ENCODE measurements at regions not wholly inside any gene's neighbourhood (a gene's known extent, or its start where the extent isn't known, plus 50 kb on each side); places are given as distances from the start of the nearest gene placed in this dataset.

- no peaks in the 10 kb centered on the region for H3K9me3 ChIP-seq
These were observed 138.5 kb upstream of the FREM1 start for GRCh38 chr9:15048772-15049171.

GRCh38 chr9:15047028-15047551 is 136.9 kb upstream of the FREM1 start:
- H3K4me3 ChIP-seq = no peak overlapping the region
- DNase-seq = no peak
- TF ChIP-seq POLR2A (IDR thresholded peaks at IDR 0.05) (no peak), POLR2AphosphoS5 (IDR thresholded peaks at IDR 0.05) (no peak), EP300 (IDR thresholded peaks at IDR 0.05) (no peak)
- TF ChIP-seq, protein P1, sequence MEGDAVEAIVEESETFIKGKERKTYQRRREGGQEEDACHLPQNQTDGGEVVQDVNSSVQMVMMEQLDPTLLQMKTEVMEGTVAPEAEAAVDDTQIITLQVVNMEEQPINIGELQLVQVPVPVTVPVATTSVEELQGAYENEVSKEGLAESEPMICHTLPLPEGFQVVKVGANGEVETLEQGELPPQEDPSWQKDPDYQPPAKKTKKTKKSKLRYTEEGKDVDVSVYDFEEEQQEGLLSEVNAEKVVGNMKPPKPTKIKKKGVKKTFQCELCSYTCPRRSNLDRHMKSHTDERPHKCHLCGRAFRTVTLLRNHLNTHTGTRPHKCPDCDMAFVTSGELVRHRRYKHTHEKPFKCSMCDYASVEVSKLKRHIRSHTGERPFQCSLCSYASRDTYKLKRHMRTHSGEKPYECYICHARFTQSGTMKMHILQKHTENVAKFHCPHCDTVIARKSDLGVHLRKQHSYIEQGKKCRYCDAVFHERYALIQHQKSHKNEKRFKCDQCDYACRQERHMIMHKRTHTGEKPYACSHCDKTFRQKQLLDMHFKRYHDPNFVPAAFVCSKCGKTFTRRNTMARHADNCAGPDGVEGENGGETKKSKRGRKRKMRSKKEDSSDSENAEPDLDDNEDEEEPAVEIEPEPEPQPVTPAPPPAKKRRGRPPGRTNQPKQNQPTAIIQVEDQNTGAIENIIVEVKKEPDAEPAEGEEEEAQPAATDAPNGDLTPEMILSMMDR (IDR thresholded peaks at IDR 0.05) = no peak
- no peaks in the 10 kb centered on the region for H3K27me3 ChIP-seq
- no peaks in the 10 kb centered on the region for H3K9me3 ChIP-seq
- H3K4me1 ChIP-seq = no peaks in the 10 kb centered on the region
- H3K27ac ChIP-seq = no peak overlapping the region
- 82 to 90% methylated on average over 5 of the region's 5 CpGs for WGBS, 2 donors
- intact Hi-C loops (cut with DNase I) = no loop called here
- no peaks in the 10 kb centered on the region for H3K36me3 ChIP-seq

More at GRCh38 chr9:15048772-15049171, 138.5 kb upstream of the FREM1 start:
- no peak overlapping the region for H3K27ac ChIP-seq
- H3K4me1 ChIP-seq = no peaks in the 10 kb centered on the region
- no peaks in the 10 kb centered on the region for H3K27me3 ChIP-seq
- WGBS, 2 donors = 41 to 80% methylated on average over 1 of the region's 1 CpG
- no peaks in the 10 kb centered on the region for H3K36me3 ChIP-seq
- DNase-seq = no peak
- H3K4me3 ChIP-seq = no peak overlapping the region
- TF ChIP-seq EP300 (IDR thresholded peaks at IDR 0.05) = no peak
- TF ChIP-seq, protein P1 (IDR thresholded peaks at IDR 0.05) = no peak
- TF ChIP-seq POLR2AphosphoS5 (IDR thresholded peaks at IDR 0.05) = no peak
- no peak for TF ChIP-seq POLR2A (IDR thresholded peaks at IDR 0.05)
- intact Hi-C loops (cut with DNase I) = no loop called here

DNA sequence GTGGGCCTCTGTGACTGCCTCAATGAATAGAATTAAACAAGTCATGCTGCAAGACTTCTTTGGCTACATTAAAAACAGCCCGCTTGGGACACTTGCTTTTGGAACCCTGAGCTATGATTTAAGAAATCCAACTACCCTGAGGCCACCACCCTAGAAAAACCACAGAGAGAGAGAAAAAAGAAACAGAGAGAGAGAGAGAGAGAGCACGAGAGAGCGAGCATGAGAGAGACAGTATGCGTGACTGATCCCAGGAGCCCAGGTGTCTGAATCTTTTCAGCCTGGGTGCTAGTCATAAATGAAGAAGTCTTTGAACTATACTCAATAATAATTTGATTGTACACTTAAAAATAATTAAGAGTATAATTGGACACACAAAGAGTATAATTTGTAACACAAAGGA is 123.1 kb upstream of the FREM1 start:
- H3K27me3 ChIP-seq = no peaks in the 10 kb centered on the region
- no peak overlapping the region for H3K27ac ChIP-seq
- intact Hi-C loops (cut with DNase I) = no loop called here
- H3K9me3 ChIP-seq = no peaks in the 10 kb centered on the region
- H3K36me3 ChIP-seq = no peaks in the 10 kb centered on the region
- H3K4me3 ChIP-seq = no peak overlapping the region
- H3K4me1 ChIP-seq = no peaks in the 10 kb centered on the region
- 95 to 97% methylated on average over 4 of the region's 4 CpGs for WGBS, 2 donors
- no peak for DNase-seq
- no peak for TF ChIP-seq POLR2A (IDR thresholded peaks at IDR 0.05)
- TF ChIP-seq, protein P1 (IDR thresholded peaks at IDR 0.05) = no peak
- TF ChIP-seq POLR2AphosphoS5 (IDR thresholded peaks at IDR 0.05) = no peak
- no peak for TF ChIP-seq EP300 (IDR thresholded peaks at IDR 0.05)

GRCh38 chr9:15032860-15033259 is 122.6 kb upstream of the FREM1 start:
- intact Hi-C loops (cut with DNase I) = no loop called here
- no peak for DNase-seq
- no peak for TF ChIP-seq POLR2AphosphoS5 (IDR thresholded peaks at IDR 0.05)
- TF ChIP-seq POLR2A (IDR thresholded peaks at IDR 0.05) = no peak
- TF ChIP-seq, protein P1 (IDR thresholded peaks at IDR 0.05) = no peak
- TF ChIP-seq EP300 (IDR thresholded peaks at IDR 0.05) = no peak
- H3K4me1 ChIP-seq = no peaks in the 10 kb centered on the region
- H3K36me3 ChIP-seq = no peaks in the 10 kb centered on the region
- no peaks in the 10 kb centered on the region for H3K9me3 ChIP-seq
- no peak overlapping the region for H3K4me3 ChIP-seq
- 96 to 97% methylated on average over 1 of the region's 1 CpG for WGBS, 2 donors
- H3K27me3 ChIP-seq = no peaks in the 10 kb centered on the region
- no peak overlapping the region for H3K27ac ChIP-seq

DNA sequence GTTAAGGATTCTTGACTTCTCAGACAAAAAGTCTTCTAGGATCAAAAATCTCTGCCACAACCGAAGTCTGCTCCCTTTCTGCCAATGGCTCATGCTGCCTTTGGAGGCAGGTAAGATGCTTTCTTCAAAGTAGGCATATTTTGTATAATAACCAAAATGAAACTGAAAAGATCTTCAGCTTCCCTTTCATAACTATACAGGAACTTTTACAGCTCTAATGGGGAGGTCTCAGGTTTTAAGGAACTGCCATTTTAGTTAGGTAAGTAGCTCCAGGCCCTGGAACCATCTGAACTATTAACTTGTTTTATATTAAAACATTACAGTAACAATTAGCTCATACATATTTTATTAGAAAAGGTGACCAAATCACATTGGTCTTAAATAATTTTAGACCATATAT is 110.9 kb upstream of the FREM1 start:
- Histone ChIP-seq H3K4me1 (no peaks in the 10 kb centered on the region), H3K27me3 (no peaks in the 10 kb centered on the region), H3K27ac (no peak overlapping the region), H3K36me3 (no peaks in the 10 kb centered on the region), H3K4me3 (no peak overlapping the region), H3K9me3 (no peaks in the 10 kb centered on the region)
- no peak for DNase-seq
- intact Hi-C loops (cut with DNase I) = no loop called here
- 77 to 78% methylated on average over 1 of the region's 1 CpG for WGBS, 2 donors
- no peak for TF ChIP-seq EP300 (IDR thresholded peaks at IDR 0.05)
- no peak for TF ChIP-seq POLR2AphosphoS5 (IDR thresholded peaks at IDR 0.05)
- TF ChIP-seq, protein P1 (IDR thresholded peaks at IDR 0.05) = no peak
- no peak for TF ChIP-seq POLR2A (IDR thresholded peaks at IDR 0.05)

Measured in sigmoid colon (tissue), 6 donors.